ENCODE measurements at regions not wholly inside any gene's neighbourhood (a gene's known extent, or its start where the extent isn't known, plus 50 kb on each side); places are given as distances from the start of the nearest gene placed in this dataset.

- Histone ChIP-seq H4K20me1 (ENCODE audit: insufficient read depth, low read length, poor library complexity, severe bottlenecking) (no peaks in the 10 kb centered on the region), H3K9me3 (ENCODE audit: insufficient read depth, low read depth, low read length) (peaks cover 11% of the 10 kb centered on the region), H3K4me2 (ENCODE audit: low read depth, low read length, poor library complexity, severe bottlenecking) (no peak overlapping the region), H3K36me3 (ENCODE audit: insufficient read depth, low read length) (no peaks in the 10 kb centered on the region), H3K4me3 (ENCODE audit: low read length, poor library complexity, severe bottlenecking) (no peak overlapping the region), H3K79me2 (ENCODE audit: insufficient read depth, low read length) (no peaks in the 10 kb centered on the region), H3F3A (ENCODE audit: low read depth) (no peaks in the 10 kb centered on the region), H3K4me1 (ENCODE audit: insufficient read depth, low read length, poor library complexity, severe bottlenecking) (no peaks in the 10 kb centered on the region), H3K9me2 (replicated peaks; ENCODE audit: low read depth, low read length) (no peaks in the 10 kb centered on the region), H3K9ac (ENCODE audit: low read depth, low read length, poor library complexity, severe bottlenecking) (no peak overlapping the region), H3K27me3 (ENCODE audit: insufficient read depth, low read length, poor library complexity, severe bottlenecking) (no peaks in the 10 kb centered on the region), H2AFZ (ENCODE audit: low read length) (no peak overlapping the region)
- no peak for TF ChIP-seq EZH2phosphoT487 (IDR thresholded peaks at IDR 0.05; ENCODE audit: borderline replicate concordance)
Observed at GRCh38 chr18:33906046-33906445, 318.7 kb downstream of the NOL4 start.

DNA sequence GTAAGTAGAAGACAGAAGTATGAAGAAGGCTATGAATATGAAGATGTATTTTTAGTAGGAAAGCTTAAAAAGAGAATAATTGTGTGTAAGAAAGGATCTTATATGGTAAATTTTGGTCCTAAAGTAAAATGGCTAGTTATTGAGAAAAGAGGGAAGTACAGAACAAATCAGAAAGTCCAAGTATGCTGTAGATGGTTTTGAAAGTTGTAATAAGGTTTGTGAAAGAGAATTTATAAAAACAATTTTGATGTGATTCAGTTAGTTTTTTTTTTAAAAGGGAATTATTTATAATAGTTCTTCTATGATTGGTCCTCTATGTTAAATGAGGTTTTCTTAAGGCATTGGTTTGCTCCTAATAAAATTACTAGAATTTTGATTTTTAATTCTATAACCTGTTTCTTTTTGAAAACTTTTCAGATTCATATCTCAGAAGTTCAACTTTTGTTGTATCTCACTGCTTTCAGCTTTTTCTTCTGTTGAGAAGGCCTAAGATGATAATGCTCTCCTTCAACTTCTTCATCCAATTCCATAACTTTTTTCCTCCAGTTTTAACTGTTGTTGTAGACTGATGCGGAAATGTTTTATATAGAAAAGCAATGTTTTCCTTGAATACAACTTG, 322.7 kb downstream of the NOL4 start:
- Histone ChIP-seq H2AFZ (ENCODE audit: low read length) (no peak overlapping the region), H3K9ac (ENCODE audit: low read depth, low read length, poor library complexity, severe bottlenecking) (no peak overlapping the region), H3K36me3 (ENCODE audit: insufficient read depth, low read length) (no peaks in the 10 kb centered on the region), H3K4me2 (ENCODE audit: low read depth, low read length, poor library complexity, severe bottlenecking) (no peak overlapping the region), H3K4me3 (ENCODE audit: low read length, poor library complexity, severe bottlenecking) (no peak overlapping the region), H4K20me1 (ENCODE audit: insufficient read depth, low read length, poor library complexity, severe bottlenecking) (no peaks in the 10 kb centered on the region), H3K9me3 (ENCODE audit: insufficient read depth, low read depth, low read length) (peaks cover 11% of the 10 kb centered on the region), H3K4me1 (ENCODE audit: insufficient read depth, low read length, poor library complexity, severe bottlenecking) (no peaks in the 10 kb centered on the region), H3K27me3 (ENCODE audit: insufficient read depth, low read length, poor library complexity, severe bottlenecking) (no peaks in the 10 kb centered on the region), H3K9me2 (replicated peaks; ENCODE audit: low read depth, low read length) (no peaks in the 10 kb centered on the region), H3K79me2 (ENCODE audit: insufficient read depth, low read length) (no peaks in the 10 kb centered on the region), H3F3A (ENCODE audit: low read depth) (no peaks in the 10 kb centered on the region)
- TF ChIP-seq EZH2phosphoT487 (IDR thresholded peaks at IDR 0.05; ENCODE audit: borderline replicate concordance) (no peak), CTCF (conservative IDR thresholded peaks at IDR 0.05; ENCODE audit: low read length) (no peak)

DNA sequence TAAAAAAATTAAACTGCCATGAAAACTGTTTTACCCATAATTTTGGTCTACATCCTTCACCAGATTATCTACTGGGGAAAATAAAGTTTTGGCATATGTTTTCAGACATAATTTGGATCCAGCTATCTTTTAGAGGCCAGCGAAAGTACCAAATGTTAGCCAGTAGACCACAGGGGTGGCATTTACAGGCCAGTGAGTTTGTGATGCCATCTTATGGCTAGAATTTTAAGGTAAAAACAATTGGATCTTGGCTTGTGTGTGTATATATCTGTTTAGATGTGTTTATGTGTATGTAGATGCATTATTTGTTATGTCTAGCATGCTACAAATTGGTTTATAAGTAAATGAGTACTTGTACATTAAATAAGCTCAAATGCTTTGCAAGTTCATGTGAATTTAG, 322.6 kb downstream of the ASXL3 start:
- Histone ChIP-seq H4K20me1 (ENCODE audit: insufficient read depth, low read length, poor library complexity, severe bottlenecking) (no peaks in the 10 kb centered on the region), H3K4me1 (ENCODE audit: insufficient read depth, low read length, poor library complexity, severe bottlenecking) (no peaks in the 10 kb centered on the region), H3K27me3 (ENCODE audit: insufficient read depth, low read length, poor library complexity, severe bottlenecking) (no peaks in the 10 kb centered on the region), H3K9me3 (ENCODE audit: insufficient read depth, low read depth, low read length) (peaks cover 11% of the 10 kb centered on the region), H3K36me3 (ENCODE audit: insufficient read depth, low read length) (no peaks in the 10 kb centered on the region), H3K9me2 (replicated peaks; ENCODE audit: low read depth, low read length) (no peaks in the 10 kb centered on the region), H3K9ac (ENCODE audit: low read depth, low read length, poor library complexity, severe bottlenecking) (no peak overlapping the region), H3F3A (ENCODE audit: low read depth) (no peaks in the 10 kb centered on the region), H3K79me2 (ENCODE audit: insufficient read depth, low read length) (no peaks in the 10 kb centered on the region), H2AFZ (ENCODE audit: low read length) (no peak overlapping the region), H3K4me2 (ENCODE audit: low read depth, low read length, poor library complexity, severe bottlenecking) (no peak overlapping the region), H3K4me3 (ENCODE audit: low read length, poor library complexity, severe bottlenecking) (no peak overlapping the region)
- TF ChIP-seq EZH2phosphoT487 (IDR thresholded peaks at IDR 0.05; ENCODE audit: borderline replicate concordance), result no peak
- TF ChIP-seq CTCF (conservative IDR thresholded peaks at IDR 0.05; ENCODE audit: low read length), result no peak

DNA sequence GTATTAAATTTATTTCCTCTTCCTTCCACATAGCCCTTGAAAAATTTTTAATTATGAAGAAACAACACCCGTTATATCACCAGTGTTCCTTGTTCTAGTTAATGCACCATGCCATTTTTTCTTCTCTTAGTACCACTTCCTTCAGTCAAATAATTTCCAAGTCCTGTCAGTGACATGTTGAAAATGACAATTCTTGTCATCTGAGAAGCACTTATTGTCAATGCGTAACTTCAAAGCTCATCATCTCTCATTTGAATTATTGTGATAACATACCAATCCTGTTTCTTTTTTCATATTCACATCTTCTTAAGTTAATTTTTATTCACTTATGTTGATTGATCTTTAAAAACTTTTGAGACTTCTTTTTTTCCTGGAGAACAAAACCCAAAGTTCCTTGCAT, 320.4 kb downstream of the ASXL3 start:
- no peaks in the 10 kb centered on the region for H3K27me3 ChIP-seq (ENCODE audit: insufficient read depth, low read length, poor library complexity, severe bottlenecking)
- no peak overlapping the region for H3K4me2 ChIP-seq (ENCODE audit: low read depth, low read length, poor library complexity, severe bottlenecking)
- H3K36me3 ChIP-seq (ENCODE audit: insufficient read depth, low read length), result no peaks in the 10 kb centered on the region
- H3K4me1 ChIP-seq (ENCODE audit: insufficient read depth, low read length, poor library complexity, severe bottlenecking), result no peaks in the 10 kb centered on the region
- no peaks in the 10 kb centered on the region for H4K20me1 ChIP-seq (ENCODE audit: insufficient read depth, low read length, poor library complexity, severe bottlenecking)
- H3F3A ChIP-seq (ENCODE audit: low read depth), result no peaks in the 10 kb centered on the region
- H2AFZ ChIP-seq (ENCODE audit: low read length), result no peak overlapping the region
- H3K79me2 ChIP-seq (ENCODE audit: insufficient read depth, low read length), result no peaks in the 10 kb centered on the region
- H3K9me3 ChIP-seq (ENCODE audit: insufficient read depth, low read depth, low read length), result peaks cover 7% of the 10 kb centered on the region; the same call in 1 of the 2 replicates
- TF ChIP-seq CTCF (conservative IDR thresholded peaks at IDR 0.05; ENCODE audit: low read length) (no peak), EZH2phosphoT487 (IDR thresholded peaks at IDR 0.05; ENCODE audit: borderline replicate concordance) (no peak)
- H3K9ac ChIP-seq (ENCODE audit: low read depth, low read length, poor library complexity, severe bottlenecking), result no peak overlapping the region
- no peaks in the 10 kb centered on the region for H3K9me2 ChIP-seq (replicated peaks; ENCODE audit: low read depth, low read length)
- no peak overlapping the region for H3K4me3 ChIP-seq (ENCODE audit: low read length, poor library complexity, severe bottlenecking)

Data from Loucy (cell line).